T follicular helper cell (primary cell): ENCODE measurements at regions not wholly inside any gene's neighbourhood (a gene's known extent, or its start where the extent isn't known, plus 50 kb on each side); places are given as distances from the start of the nearest gene placed in this dataset.

Source experiments
- DNase-seq: peaks from one replicate; pipeline ENCODE4 v3.0.0-alpha.2; 2020; ENCODE audit warnings: low read depth

DNA sequence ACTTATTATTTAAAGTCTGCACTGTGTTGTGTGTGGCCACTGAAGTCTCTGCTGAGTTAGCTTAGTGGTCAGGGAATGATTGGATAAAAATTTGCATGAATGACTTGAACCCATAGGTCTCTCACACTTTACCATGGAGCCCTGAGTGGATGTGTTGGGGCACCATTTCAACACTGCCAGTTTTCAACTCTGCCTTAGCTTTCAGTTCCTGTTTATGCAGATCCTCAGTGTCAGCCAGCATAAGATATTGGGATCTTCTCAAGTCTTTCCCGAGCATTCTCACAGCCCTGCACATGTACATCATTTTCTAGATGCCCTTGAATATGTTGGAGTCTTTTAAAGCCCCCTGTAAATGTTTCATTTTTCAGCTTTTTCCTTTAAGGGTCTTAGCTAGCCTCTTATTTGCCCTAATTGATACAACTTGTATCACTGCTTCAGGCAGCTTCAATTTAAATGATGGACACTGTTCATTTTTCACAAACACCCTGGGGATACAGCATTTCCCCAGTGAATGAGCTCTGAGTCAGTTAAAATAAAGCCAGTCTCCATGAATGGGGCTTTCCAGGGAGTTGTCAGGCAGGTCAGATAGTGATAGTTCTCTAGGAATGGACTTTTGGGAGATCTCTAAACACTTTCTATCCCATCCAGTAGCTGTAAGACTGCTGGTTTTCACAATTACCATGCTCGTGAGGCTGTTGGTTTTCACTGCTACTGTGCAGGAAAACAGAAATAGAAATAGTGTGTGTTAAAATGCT, 211.9 kb upstream of the PAPPA start:
- DNase-seq = no peak

DNA sequence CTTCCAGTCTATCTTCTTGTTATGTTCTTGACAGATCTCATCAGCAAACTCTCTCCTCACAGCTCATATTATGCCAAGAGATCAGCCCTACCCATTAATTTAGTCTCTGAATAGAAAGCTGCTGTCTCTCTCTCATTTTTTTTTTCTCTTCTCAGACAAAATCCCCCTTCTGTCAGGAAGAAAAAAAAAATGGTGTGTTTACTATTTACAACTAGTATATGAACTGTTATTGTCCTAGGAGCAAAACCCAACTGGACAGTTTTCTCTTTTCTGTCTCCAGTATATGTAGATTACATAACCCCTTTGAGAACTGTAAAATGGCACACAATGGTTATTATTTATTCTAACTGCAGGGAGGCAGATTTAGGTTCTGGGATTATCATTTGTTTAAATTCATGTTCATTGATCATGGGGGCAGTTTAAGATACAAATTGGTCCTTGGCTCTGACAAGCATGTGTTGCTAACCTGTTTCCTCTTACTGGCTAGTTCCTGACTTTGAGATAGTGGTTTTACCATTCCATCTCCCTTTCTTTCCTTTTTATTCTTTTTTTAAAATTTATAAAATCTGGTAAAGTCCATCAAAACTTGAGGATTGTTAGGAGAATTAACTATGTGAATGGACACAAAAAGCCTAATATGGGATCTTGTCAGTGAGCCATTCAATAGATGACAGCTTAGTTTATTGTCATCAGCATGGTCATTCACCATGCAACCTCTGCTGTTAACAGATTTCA, 210.0 kb upstream of the PAPPA start:
- no peak for DNase-seq

DNA sequence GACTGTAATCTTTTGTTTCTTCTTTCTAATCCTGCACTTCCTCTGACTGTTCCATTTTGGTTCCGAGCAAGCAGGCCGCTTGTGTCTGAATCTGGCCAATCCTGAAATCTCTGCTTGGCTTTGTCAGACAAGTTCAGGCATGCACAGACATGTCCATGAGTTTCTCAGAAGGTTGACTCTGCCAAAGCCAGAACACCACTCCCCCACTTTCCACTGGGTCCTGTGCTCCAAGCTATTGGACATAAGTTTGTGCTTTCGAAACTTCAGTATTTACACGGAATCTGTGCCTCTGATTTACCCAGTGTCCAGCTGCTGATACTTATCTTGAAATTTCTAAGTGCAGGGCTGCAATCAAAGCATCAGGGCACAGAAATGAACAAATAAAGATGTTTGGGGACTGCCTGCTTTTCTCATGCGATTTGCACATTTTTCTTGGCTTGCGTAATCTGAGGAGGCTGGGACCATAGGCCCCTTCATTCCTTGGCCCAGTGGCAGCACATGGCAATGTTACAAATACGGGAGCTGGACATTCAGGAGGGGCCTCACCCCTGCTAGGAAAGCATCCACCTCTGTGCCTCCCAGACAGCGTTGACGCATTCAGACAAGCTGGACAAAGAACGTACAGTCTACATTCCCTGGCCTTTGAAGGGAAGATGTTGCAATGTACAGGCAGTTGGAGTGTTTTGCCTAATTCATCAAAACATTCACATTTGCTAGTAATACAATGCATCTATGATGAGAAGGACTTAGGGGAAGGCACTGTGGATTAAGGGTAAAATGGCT, 209.2 kb upstream of the PAPPA start:
- DNase-seq = no peak

GRCh38 chr9:115945009-115945431, 208.6 kb upstream of the PAPPA start:
- DNase-seq = no peak

DNA sequence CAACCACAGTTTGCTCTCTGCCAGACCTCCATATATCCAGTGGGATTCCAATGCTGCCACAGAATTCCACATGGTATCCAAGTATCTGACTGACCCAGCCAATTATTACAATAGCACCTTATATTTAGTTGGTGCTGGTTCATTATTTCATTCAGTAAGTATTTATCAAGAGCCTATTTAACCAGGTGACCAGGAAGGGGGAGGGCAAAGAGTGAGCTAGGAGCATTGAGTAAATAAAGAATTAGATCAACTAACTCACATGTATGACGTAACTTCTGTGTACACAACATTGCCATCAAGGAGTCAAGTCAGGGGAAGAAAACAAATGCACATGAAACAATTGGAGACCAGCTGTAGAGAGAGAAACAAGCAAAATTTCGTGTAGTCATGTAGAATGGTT, 207.1 kb upstream of the PAPPA start:
- no peak for DNase-seq

DNA sequence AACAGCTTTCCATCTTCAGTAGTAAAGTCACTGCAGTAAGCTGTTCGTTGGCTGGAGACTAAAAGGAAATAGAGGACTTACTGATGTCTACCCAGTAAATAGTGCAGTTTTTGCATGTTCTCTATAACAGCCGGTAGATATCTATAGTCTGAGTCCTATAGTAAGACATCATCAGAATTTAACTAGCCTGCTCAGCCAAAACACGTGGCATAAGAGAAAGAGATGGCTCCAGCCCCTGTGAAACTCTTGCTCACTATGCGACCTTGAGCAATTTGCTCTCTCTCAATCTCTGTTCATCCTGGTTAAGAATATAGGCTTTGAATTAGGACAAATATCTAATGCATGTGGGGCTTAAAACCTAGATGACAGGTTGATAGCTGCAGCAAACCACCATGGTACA, 201.6 kb upstream of the PAPPA start:
- no peak for DNase-seq

- DNase-seq = no peak
Observed at GRCh38 chr9:115952430-115953292, 200.9 kb upstream of the PAPPA start.

DNA sequence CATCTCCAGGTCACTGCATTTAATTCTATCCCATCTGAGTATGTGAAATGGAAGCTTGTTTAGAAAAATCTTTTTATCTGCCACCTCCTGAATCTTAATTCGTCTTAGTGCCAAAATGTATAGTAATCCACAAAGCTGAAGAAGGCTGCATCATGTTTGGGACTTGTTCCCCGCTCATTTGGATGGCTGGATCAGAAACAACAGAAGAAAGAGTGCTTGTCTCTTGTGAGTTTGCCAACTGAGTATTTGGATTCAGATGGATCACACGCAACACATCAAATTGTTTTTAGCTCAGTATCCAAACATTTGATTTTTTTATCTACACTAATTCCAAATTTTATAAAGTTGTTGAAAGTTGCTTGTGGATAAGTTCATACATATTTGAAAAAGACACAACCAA, 197.2 kb upstream of the PAPPA start:
- DNase-seq = no peak

DNA sequence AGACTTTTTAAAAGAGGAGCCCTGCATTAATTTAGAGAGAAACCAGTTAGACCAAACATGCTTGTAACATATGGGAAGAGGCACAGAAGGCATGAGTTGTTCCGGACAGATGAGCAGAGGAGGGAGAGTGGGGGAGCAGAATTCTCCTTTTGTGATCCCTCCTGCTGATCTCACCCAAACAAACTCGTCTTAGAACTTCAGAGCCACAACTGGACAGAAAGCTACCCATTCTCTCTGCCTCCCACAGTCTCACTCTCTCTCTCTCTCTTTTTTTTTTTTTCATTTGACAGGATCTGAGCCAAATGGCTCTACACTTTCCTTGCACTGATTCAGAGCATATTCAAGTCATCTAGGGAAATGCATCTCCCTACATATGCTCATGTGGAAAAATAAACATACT, 196.0 kb upstream of the PAPPA start:
- DNase-seq = no peak

DNA sequence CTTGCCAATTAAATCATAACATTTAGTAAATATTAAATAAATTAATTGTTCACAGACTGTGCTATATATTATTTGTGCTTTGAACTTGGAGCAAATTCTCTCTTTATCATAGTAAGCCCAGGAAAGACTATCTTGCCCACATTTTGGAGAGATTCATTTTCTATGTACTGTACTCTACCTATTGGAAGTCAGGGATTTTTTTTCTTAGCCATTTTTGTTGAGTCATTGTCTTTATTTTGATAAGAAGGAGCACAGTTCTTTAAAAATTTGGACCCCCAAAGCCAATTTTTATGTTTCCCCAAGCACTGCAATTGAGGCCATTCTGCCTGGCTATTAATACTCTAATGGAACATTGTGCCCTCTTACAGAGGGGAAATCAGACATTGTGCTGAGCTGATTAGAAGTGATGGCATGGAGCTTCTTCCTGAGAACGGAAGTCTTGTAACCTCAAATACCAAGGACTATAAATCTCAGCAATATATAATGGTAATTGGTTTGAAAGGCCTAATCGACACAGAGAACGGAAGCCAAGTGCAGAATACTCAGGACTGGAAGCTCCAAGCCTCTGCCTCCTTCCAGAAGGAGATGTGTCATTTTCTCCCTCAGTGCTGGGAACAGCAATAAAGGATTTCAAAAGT, 188.8 kb upstream of the PAPPA start:
- no peak for DNase-seq

DNA sequence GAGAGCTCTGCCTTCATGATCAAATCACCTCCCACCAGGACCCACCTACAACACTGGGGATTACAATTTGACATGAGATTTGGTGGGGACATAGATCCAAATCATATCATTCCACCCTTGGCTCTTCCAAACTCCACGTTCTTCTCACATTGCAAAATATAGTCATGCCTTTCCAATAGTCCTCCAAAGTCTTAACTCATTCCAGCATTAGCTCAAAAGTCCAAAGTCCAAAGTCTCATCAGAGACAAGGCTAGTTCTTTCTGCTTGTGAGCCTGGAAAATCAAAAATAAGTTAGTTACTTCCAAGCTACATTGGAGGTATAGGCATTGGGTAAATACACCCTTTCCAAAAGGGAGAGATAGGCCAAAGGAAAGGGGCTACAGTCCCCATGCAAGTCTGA, 186.9 kb upstream of the PAPPA start:
- no peak for DNase-seq

GRCh38 chr9:115969096-115969495, 184.5 kb upstream of the PAPPA start:
- no peak for DNase-seq

DNA sequence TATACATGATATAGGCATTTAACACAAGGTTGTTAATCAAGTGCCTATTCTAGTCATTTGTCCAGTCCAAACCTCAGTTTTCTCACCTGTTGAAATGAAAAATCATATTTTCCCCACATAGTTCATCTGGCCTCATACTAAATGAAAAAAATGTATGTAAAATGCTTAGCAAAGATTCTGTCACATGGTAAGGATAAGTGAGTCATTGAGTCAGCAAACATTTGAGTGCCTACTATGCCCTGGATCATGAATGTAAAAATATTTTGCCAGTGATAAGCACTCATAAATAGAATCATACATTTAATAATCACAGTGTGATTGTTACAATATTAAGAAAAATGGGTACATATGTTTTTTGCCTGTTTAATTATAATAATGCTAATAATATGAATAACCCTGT, 181.2 kb upstream of the PAPPA start:
- no peak for DNase-seq

- no peak for DNase-seq
Observed at GRCh38 chr9:115972843-115973595, 180.6 kb upstream of the PAPPA start.

- DNase-seq = no peak
Observed at GRCh38 chr9:115976781-115977180, 176.8 kb upstream of the PAPPA start.

DNA sequence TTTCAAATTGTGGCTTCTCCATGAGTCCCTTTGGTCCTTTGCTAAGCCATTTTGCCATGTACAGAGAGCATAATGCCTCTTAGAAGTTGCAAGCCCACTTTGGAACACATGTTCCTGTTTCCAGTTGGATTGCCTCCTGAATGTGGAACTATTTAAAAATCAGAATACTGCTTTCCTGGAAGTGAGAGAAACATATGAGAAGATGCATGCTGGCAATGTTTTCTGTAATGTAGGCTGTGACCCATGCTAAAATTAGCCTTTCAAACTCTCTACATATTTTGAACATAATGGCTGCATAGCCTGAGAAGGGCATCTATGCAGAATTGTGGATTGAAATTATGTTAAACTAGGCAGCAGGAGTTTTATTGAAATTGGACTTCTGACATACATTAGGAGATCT, 175.5 kb upstream of the PAPPA start:
- no peak for DNase-seq

DNA sequence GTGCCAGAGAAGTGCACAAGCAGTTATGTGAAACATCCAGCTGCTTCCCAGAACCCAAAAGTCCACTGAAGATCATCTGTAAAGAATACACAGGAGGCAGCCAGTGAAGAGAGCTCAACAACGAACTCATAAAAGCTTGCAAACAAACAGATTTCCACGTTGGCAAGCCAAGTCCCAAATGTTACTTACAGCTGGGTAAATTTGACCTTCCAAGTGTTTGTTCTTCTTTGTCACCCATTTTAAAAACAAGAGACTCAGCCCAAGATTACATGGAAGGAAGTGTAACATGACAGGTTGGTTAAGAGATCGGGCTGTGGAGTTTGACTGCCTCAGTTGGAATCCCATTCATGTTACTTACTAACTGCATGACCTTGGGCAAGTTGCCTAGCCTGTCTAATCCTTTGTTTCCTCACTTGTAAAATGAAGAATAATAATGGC, 174.9 kb upstream of the PAPPA start:
- DNase-seq = no peak

DNA sequence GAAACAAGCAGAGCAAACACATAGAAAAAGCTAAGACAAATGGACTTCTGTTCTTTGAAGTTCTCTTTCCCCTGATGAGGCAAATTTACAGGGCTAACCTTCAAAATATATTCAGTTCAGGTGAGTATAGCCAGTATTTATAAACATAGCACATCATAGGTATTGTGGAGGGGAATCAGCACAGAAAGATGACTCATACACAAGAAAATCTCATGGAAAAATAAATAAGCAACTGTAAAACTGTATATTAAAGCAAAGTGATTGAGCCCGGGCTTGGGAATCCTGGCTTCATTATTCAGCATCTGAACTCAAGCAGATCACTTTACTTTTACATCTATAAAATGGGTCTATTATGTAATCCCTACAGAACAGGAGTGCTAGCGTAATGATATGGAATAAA, 173.5 kb upstream of the PAPPA start:
- DNase-seq = no peak

- DNase-seq = no peak
Observed at GRCh38 chr9:115980502-115980901, 173.1 kb upstream of the PAPPA start.

GRCh38 chr9:115980976-115981375, 172.6 kb upstream of the PAPPA start:
- no peak for DNase-seq

DNA sequence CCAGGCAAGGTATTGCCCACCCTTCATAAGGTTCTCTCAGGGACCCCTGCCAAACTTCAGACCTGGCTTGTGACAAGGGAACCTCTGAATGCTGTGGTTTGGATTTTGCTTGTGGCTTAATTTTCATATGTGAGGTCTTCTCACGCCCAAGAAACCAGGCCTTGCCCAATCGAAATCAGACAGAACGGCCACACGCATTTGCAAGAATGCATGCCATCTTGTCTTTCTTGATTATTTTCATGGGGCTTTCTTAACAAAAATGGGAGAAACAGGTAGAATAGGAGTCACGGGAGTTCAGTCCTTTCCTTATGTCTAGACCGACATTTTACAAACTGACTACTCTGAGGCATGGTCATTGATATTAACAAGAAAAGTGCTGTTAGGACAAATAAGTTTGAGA, 170.2 kb upstream of the PAPPA start:
- no peak for DNase-seq
